Parathyroid adenoma (tissue), 2 donors: ENCODE measurements at regions not wholly inside any gene's neighbourhood (a gene's known extent, or its start where the extent isn't known, plus 50 kb on each side); places are given as distances from the start of the nearest gene placed in this dataset.
"Not testable (repeated sequence)": the region's sequence is repeated elsewhere in the genome, so short reads cannot be mapped to it uniquely, and the experiment has no call there.

Source experiments
- H2AFZ ChIP-seq: fragments of 300-600 bp; sonication (generic); one replicate; pipeline ENCODE4 v1.7.0; 2017; ENCODE audit warnings: antibody characterized with exemption, mild to moderate bottlenecking
- H3K27ac ChIP-seq: fragments of 300-600 bp; sonication (generic); one replicate; pipeline ENCODE4 v1.7.0; 2017
- H3K27me3 ChIP-seq: fragments of 300-600 bp; sonication (generic); one replicate; pipeline ENCODE4 v1.7.0; 2017; ENCODE audit warnings: low read length; ENCODE audit not compliant: control insufficient read depth, insufficient read depth
- H3K36me3 ChIP-seq: fragments of 300-600 bp; sonication (generic); one replicate; pipeline ENCODE4 v1.7.0; 2017; ENCODE audit warnings: low read length; ENCODE audit not compliant: control insufficient read depth, insufficient read depth
- H3K4me1 ChIP-seq: fragments of 300-600 bp; sonication (generic); one replicate; pipeline ENCODE4 v1.7.0; 2017; ENCODE audit warnings: control low read depth
- H3K4me2 ChIP-seq: fragments of 300-600 bp; sonication (generic); one replicate; pipeline ENCODE4 v1.7.0; 2017; ENCODE audit warnings: low read length
- H3K4me3 ChIP-seq: fragments of 300-600 bp; sonication (generic); one replicate; pipeline ENCODE4 v1.7.0; 2017; ENCODE audit warnings: low read depth, low read length
- H3K79me2 ChIP-seq: fragments of 300-600 bp; sonication (generic); one replicate; pipeline ENCODE4 v1.7.0; 2017; ENCODE audit warnings: control low read depth
- H3K9ac ChIP-seq: fragments of 300-600 bp; sonication (generic); one replicate; pipeline ENCODE4 v1.7.0; 2017; ENCODE audit warnings: mild to moderate bottlenecking
- H3K9me3 ChIP-seq: fragments of 300-600 bp; sonication (generic); one replicate; pipeline ENCODE4 v1.7.0; 2017; ENCODE audit warnings: low read length; ENCODE audit not compliant: control insufficient read depth
- TF ChIP-seq, protein P1 (sequence below): fragments of 300-600 bp; sonication (generic); IDR thresholded peaks from one replicate; pipeline ENCODE4 v1.7.0; 2017; ENCODE audit warnings: antibody characterized with exemption, mild to moderate bottlenecking
- donor health status: primary hyperparathyroidism.

DNA sequence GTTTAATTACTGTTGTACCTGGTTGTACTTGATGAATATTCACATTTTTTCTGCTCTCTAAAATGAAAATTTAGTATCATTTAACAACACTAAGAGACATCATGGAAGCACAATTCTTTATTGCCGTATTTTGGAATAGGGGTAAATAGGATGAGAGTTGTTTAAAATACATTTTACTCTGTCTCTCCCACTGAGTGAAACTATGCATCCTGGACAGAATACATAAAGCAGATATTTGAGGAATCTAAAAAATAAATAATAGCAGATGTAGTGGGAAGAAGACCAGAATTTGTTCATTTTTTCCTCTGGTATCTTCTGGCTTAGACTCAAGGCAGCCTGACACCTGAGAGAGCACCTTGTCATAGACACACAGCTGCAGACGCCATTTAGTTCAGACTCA lies 119.1 kb upstream of the AHI1 start:
- H3K79me2 ChIP-seq, result no peaks in the 10 kb centered on the region
- no peak overlapping the region for H2AFZ ChIP-seq
- H3K4me3 ChIP-seq, result no peak overlapping the region
- no peak overlapping the region for H3K27ac ChIP-seq
- H3K4me2 ChIP-seq, result no peak overlapping the region
- no peaks in the 10 kb centered on the region for H3K27me3 ChIP-seq
- H3K9ac ChIP-seq, result no peak overlapping the region
- TF ChIP-seq, protein P1, sequence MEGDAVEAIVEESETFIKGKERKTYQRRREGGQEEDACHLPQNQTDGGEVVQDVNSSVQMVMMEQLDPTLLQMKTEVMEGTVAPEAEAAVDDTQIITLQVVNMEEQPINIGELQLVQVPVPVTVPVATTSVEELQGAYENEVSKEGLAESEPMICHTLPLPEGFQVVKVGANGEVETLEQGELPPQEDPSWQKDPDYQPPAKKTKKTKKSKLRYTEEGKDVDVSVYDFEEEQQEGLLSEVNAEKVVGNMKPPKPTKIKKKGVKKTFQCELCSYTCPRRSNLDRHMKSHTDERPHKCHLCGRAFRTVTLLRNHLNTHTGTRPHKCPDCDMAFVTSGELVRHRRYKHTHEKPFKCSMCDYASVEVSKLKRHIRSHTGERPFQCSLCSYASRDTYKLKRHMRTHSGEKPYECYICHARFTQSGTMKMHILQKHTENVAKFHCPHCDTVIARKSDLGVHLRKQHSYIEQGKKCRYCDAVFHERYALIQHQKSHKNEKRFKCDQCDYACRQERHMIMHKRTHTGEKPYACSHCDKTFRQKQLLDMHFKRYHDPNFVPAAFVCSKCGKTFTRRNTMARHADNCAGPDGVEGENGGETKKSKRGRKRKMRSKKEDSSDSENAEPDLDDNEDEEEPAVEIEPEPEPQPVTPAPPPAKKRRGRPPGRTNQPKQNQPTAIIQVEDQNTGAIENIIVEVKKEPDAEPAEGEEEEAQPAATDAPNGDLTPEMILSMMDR, result no peak
- H3K36me3 ChIP-seq, result no peaks in the 10 kb centered on the region
- no peaks in the 10 kb centered on the region for H3K9me3 ChIP-seq
- no peaks in the 10 kb centered on the region for H3K4me1 ChIP-seq

DNA sequence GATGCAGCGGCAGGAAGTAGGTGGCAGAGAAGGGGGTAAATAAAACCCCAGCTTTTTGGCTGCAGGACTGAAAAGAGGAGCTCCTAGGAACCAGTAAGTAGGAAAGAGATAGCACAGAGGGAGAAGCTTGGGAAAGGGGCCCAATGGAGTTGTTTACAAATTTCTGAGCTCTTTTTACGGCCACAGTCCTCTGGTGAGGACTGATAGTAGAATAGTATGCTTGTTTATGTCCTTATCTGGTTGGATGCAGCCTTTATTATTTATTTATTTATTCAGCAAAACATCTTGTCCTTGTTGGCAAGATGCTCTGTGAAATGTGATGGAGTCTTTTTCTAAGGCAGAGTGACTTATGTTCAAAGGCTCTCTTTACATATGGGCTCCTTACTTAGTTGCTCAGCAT lies 119.7 kb upstream of the AHI1 start:
- Histone ChIP-seq H3K27me3 (no peaks in the 10 kb centered on the region), H3K9me3 (no peaks in the 10 kb centered on the region), H3K4me3 (no peak overlapping the region), H3K4me2 (no peak overlapping the region), H3K27ac (no peak overlapping the region), H3K79me2 (no peaks in the 10 kb centered on the region), H3K36me3 (no peaks in the 10 kb centered on the region), H2AFZ (no peak overlapping the region), H3K9ac (no peak overlapping the region), H3K4me1 (no peaks in the 10 kb centered on the region)
- TF ChIP-seq, protein P1, result no peak

DNA sequence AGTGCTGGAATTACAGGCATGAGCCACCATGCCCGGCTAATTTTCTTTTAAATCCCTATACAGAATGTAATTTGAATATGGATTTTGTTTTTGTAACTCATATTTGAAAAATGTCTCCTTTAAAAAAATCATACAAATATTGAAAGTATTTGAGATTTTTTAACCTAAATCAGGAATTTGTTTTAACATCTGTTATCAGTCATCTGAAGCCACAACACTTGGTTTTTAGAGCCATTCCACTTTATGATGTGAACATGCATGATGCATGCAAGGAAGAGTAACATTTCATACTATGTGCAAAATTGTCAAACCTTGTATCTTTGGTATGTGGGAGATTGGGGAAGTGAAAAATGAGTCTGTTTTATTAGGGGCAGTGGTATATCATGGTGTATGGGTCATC lies 124.5 kb upstream of the AHI1 start:
- Histone ChIP-seq H3K4me3 (no peak overlapping the region), H3K4me1 (no peaks in the 10 kb centered on the region), H3K27me3 (no peaks in the 10 kb centered on the region), H3K4me2 (no peak overlapping the region), H3K36me3 (no peaks in the 10 kb centered on the region), H3K9ac (no peak overlapping the region), H2AFZ (no peak overlapping the region), H3K79me2 (no peaks in the 10 kb centered on the region), H3K27ac (no peak overlapping the region), H3K9me3 (no peaks in the 10 kb centered on the region)
- TF ChIP-seq, protein P1, result no peak

DNA sequence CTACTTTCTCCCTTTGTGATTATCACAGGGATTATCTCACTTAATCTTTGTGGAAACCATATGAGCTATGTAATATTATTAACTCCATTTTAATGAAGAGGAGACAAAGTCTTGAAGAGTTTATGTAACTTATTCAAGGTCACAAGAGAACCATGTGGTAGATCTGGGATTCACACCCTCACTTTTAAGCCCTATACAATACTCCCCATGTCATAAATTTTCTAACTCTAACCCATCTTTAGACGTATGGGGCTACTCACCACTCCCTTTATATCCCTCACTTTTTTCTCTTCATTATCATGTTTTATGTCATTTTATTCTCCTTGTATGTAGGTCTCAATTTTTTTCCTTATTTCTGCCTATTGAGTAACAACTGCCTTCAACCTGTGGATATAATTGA lies 126.4 kb upstream of the AHI1 start:
- Histone ChIP-seq H3K79me2 (no peaks in the 10 kb centered on the region), H3K4me1 (no peaks in the 10 kb centered on the region), H3K9me3 (no peaks in the 10 kb centered on the region), H3K4me3 (no peak overlapping the region), H2AFZ (no peak overlapping the region), H3K27ac (no peak overlapping the region), H3K36me3 (no peaks in the 10 kb centered on the region), H3K4me2 (no peak overlapping the region), H3K27me3 (no peaks in the 10 kb centered on the region), H3K9ac (no peak overlapping the region)
- TF ChIP-seq, protein P1, result no peak

DNA sequence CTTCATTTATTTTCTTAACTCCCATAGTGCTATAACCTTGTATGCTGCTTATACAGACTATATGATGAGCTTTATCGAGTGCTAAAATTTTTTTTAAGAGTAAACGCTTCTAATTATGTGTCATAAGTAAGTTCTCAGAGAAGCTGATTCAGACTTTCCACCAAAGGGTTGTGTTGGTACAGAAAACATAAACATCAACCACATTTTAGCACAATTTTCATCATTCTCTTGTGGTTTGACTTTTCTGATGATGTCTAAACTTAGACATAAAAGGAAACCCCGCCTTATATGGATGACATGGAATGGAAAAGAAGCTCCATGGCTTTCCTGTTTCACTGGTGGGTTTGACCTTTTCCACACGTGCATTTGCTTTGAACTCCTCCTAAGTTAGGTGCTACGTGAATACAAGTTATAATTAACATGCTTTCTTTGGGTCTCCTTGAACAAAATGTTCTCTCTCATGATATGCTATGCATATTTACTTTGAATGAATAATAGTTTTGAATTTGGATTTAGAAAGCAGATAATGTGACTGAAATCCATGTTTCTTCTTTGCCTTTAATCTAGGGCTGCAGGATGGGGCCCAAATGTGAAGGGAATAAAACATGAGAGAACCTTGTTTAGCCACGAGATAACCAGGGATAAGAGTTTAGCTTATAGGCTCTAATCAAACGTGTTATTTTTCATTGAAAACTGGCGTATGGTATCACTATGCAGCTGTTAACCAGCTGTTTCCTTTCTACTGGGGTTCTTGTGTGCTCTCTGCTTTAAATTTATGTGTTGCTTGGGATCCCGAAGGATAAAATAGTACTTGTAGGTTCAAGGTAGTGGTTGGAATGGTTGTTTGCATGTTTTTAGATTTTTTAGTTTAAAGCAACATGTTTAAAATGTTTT lies 127.1 kb upstream of the AHI1 start:
- no peak overlapping the region for H2AFZ ChIP-seq
- H3K4me2 ChIP-seq, result no peak overlapping the region
- H3K9me3 ChIP-seq, result no peaks in the 10 kb centered on the region

DNA sequence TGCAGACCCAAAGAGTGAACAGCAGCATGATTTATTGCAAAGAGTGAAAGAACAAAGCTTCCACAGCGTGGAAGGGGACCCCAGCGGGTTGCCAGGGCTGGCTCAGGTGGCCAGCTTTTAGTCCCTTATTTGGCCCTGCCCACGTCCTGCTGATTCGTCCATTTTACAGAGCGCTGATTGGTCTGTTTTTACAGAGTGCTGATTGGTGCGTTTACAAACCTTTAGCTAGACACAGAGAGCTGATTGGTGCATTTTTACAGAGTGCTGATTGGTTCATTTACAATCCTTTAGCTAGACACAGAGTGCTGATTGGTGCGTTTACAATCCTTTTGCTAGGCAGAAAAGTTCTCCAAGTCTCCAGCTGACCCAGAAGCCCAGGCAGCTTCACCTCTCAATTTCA lies 128.5 kb upstream of the AHI1 start:
- H3K9ac ChIP-seq, H3K4me3 ChIP-seq, H3K27me3 ChIP-seq, H3K4me1 ChIP-seq, H3K4me2 ChIP-seq, H3K9me3 ChIP-seq, H3K27ac ChIP-seq, H3K79me2 ChIP-seq, H3K36me3 ChIP-seq, H2AFZ ChIP-seq: not testable (repeated sequence)

More for the DNA sequence above, 127.1 kb upstream of the AHI1 start:
- Histone ChIP-seq H3K9ac (no peak overlapping the region), H3K4me3 (no peak overlapping the region), H3K79me2 (no peaks in the 10 kb centered on the region), H3K36me3 (no peaks in the 10 kb centered on the region), H3K27me3 (no peaks in the 10 kb centered on the region), H3K4me1 (no peaks in the 10 kb centered on the region), H3K27ac (no peak overlapping the region)
- TF ChIP-seq, protein P1, result no peak
